H1 (cell line): ENCODE measurements at regions not wholly inside any gene's neighbourhood (a gene's known extent, or its start where the extent isn't known, plus 50 kb on each side); places are given as distances from the start of the nearest gene placed in this dataset.

ENCODE experiments used
- CTCF ChIA-PET: fragments of 300-600 bp; sonication (Branson Sonifier 250); formaldehyde crosslinking; loops from one replicate; lab custom pipeline; 2021; ENCODE audit not compliant: partially characterized antibody; lab: Charles Lee
- POLR2A ChIA-PET: fragments of 300-600 bp; sonication (Branson Sonifier 250); formaldehyde crosslinking; loops from one replicate; lab custom pipeline; 2021; ENCODE audit warnings: inconsistent platforms; ENCODE audit not compliant: partially characterized antibody; lab: Charles Lee
- DNase-seq, 2 experiments: peaks; one replicate each; pipeline versions ENCODE4 v3.0.0 to v3.0.0-alpha.2; 2010 to 2022; ENCODE audit warnings: low spot score in 2 of 2, low read depth in 1 of 2, mixed read lengths in 1 of 2
- FAIRE-seq: peaks from 2 replicates; lab custom pipeline; 2011; peaks lifted over from hg19 to GRCh38; lab: Jason Lieb, UNC
- H2AFZ ChIP-seq: 2 replicates; pipeline ENCODE4 v1.8.1; 2012; ENCODE audit warnings: low read length, inconsistent platforms
- H2AK5ac ChIP-seq: 2 replicates; pipeline ENCODE4 v1.6.1; 2013; ENCODE audit warnings: low read depth, low read length
- H2BK120ac ChIP-seq: replicated peaks from 2 replicates; pipeline ENCODE3; 2013; ENCODE audit warnings: low read depth, low read length, inconsistent platforms
- H2BK12ac ChIP-seq: 2 replicates; pipeline ENCODE4 v1.6.1; 2013; ENCODE audit warnings: low read depth, low read length
- H2BK15ac ChIP-seq: 2 replicates; pipeline ENCODE4 v1.6.1; 2013; ENCODE audit warnings: low read length
- H2BK20ac ChIP-seq: 2 replicates; pipeline ENCODE4 v1.6.1; 2013; ENCODE audit warnings: low read length
- H2BK5ac ChIP-seq: 2 replicates; pipeline ENCODE4 v1.6.1; 2013; ENCODE audit warnings: low read depth, low read length
- H3K14ac ChIP-seq: 2 replicates; pipeline ENCODE4 v1.6.1; 2013; ENCODE audit warnings: inconsistent platforms; ENCODE audit not compliant: insufficient read length
- H3K18ac ChIP-seq: 2 replicates; pipeline ENCODE4 v1.6.1; 2013; ENCODE audit warnings: low read length; ENCODE audit errors: extremely low read depth
- H3K23ac ChIP-seq: 2 replicates; pipeline ENCODE4 v1.6.1; 2013; ENCODE audit warnings: inconsistent platforms; ENCODE audit not compliant: insufficient read length
- H3K23me2 ChIP-seq: 2 replicates; pipeline ENCODE4 v1.6.1; 2013; ENCODE audit warnings: low read depth, low read length
- H3K27ac ChIP-seq: 2 replicates; pipeline ENCODE4 v1.6.1; 2011; ENCODE audit warnings: low read depth, low read length, inconsistent platforms
- H3K27me3 ChIP-seq, 4 experiments: replicated peaks in 1 of 4; 1 replicate in 1 of 4; 2 replicates in 3 of 4; pipeline versions ENCODE4 v1.6.1 to v1.8.1; 2011 to 2013; ENCODE audit warnings: low read length in 3 of 4, mild to moderate bottlenecking in 3 of 4, inconsistent platforms in 2 of 4, mixed read lengths in 2 of 4, moderate library complexity in 1 of 4; ENCODE audit not compliant: control insufficient read depth in 3 of 4, insufficient read depth in 3 of 4; ENCODE audit errors: extremely low read depth in 1 of 4
- H3K36me3 ChIP-seq, 4 experiments: 2 replicates each; pipeline versions ENCODE4 v1.6.1 to v1.8.1; 2011 to 2013; ENCODE audit warnings: mild to moderate bottlenecking in 4 of 4, low read length in 3 of 4, moderate library complexity in 2 of 4, control low read depth in 1 of 4, inconsistent platforms in 1 of 4; ENCODE audit not compliant: insufficient read depth in 4 of 4, control insufficient read depth in 2 of 4
- H3K4ac ChIP-seq: replicated peaks from 2 replicates; pipeline ENCODE3; 2013; ENCODE audit warnings: low read length, low read depth, mixed read lengths, inconsistent platforms; ENCODE audit not compliant: insufficient read length
- H3K4me1 ChIP-seq, 4 experiments: replicated peaks in 1 of 4; 1 replicate in 1 of 4; 2 replicates in 3 of 4; pipeline versions ENCODE4 v1.6.1 to v1.8.1; 2011 to 2013; ENCODE audit warnings: low read length in 3 of 4, inconsistent platforms in 2 of 4, mixed read lengths in 1 of 4; ENCODE audit not compliant: insufficient read depth in 4 of 4, control insufficient read depth in 3 of 4
- H3K4me2 ChIP-seq, 2 experiments: 2 replicates each; pipeline versions ENCODE4 v1.6.1 to v1.8.1; 2011 to 2013; ENCODE audit warnings: low read depth in 2 of 2, low read length in 2 of 2, control low read depth in 1 of 2, inconsistent platforms in 1 of 2, mild to moderate bottlenecking in 1 of 2; ENCODE audit not compliant: insufficient read depth in 1 of 2
- H3K4me3 ChIP-seq, 4 experiments: fragments of 200-600, 300-600 bp in 1 of 4; sonication (generic), shearing (Covaris generic), sonication (Bioruptor Twin) in 1 of 4; 2 replicates each; pipeline versions ENCODE4 v1.5.1 to v1.8.1; 2011 to 2016; ENCODE audit warnings: low read length in 4 of 4, low read depth in 3 of 4, control low read depth in 2 of 4, inconsistent platforms in 2 of 4, mild to moderate bottlenecking in 2 of 4, mixed read lengths in 1 of 4, moderate library complexity in 1 of 4; ENCODE audit not compliant: insufficient read depth in 2 of 4; ENCODE audit errors: extremely low read depth in 1 of 4
- H3K56ac ChIP-seq: replicated peaks from 2 replicates; pipeline ENCODE3; 2013; ENCODE audit warnings: low read depth, mild to moderate bottlenecking, mixed read lengths, low read length, inconsistent platforms; ENCODE audit not compliant: insufficient read length
- H3K79me1 ChIP-seq: 2 replicates; pipeline ENCODE4 v1.6.1; 2013; ENCODE audit warnings: low read depth, low read length, control low read depth
- H3K79me2 ChIP-seq, 2 experiments: 2 replicates each; pipeline versions ENCODE4 v1.6.1 to v1.8.1; 2012 to 2013; ENCODE audit warnings: low read length in 2 of 2, mild to moderate bottlenecking in 2 of 2, inconsistent platforms in 1 of 2; ENCODE audit not compliant: insufficient read depth in 2 of 2, control insufficient read depth in 1 of 2
- H3K9ac ChIP-seq, 4 experiments: replicated peaks in 1 of 4; 1 replicate in 1 of 4; 2 replicates in 3 of 4; pipeline versions ENCODE4 v1.6.1 to v1.8.1; 2011 to 2013; ENCODE audit warnings: low read depth in 3 of 4, low read length in 3 of 4, control low read depth in 2 of 4, mild to moderate bottlenecking in 2 of 4, moderate library complexity in 2 of 4, inconsistent platforms in 1 of 4; ENCODE audit errors: extremely low read depth in 1 of 4
- H3K9me3 ChIP-seq, 2 experiments: 2 replicates each; pipeline versions ENCODE4 v1.6.1 to v1.8.1; 2012 to 2013; ENCODE audit warnings: mild to moderate bottlenecking in 2 of 2, moderate library complexity in 2 of 2, control low read depth in 1 of 2, inconsistent platforms in 1 of 2, low read depth in 1 of 2, low read length in 1 of 2, mixed read lengths in 1 of 2; ENCODE audit not compliant: insufficient read depth in 2 of 2
- H4K20me1 ChIP-seq, 2 experiments: replicated peaks in 1 of 2; 2 replicates each; pipeline versions ENCODE3 to v1.8.1; 2011 to 2013; ENCODE audit warnings: inconsistent platforms in 2 of 2, low read length in 2 of 2, mild to moderate bottlenecking in 1 of 2; ENCODE audit not compliant: insufficient read depth in 2 of 2, control insufficient read depth in 1 of 2
- H4K5ac ChIP-seq: 2 replicates; pipeline ENCODE4 v1.6.1; 2013; ENCODE audit warnings: low read length, low read depth, mixed read lengths, inconsistent platforms; ENCODE audit not compliant: insufficient read length
- H4K8ac ChIP-seq: 2 replicates; pipeline ENCODE4 v1.8.0; 2013; ENCODE audit warnings: mild to moderate bottlenecking, moderate library complexity, low read length, inconsistent platforms; ENCODE audit not compliant: insufficient read depth; ENCODE audit errors: extremely low read depth
- H4K91ac ChIP-seq: replicated peaks from 2 replicates; pipeline ENCODE3; 2013; ENCODE audit warnings: low read length, mixed read lengths, inconsistent platforms; ENCODE audit not compliant: insufficient read length
- NRF1 ChIP-seq: IDR thresholded peaks from 2 replicates; pipeline ENCODE4 v1.6.1; 2011; ENCODE audit warnings: mild to moderate bottlenecking, low read depth, low read length, improper control_type of control experiment
- RNF2 ChIP-seq: fragments of 200-900, 300-1000 bp; sonication (generic); IDR thresholded peaks from 2 replicates; pipeline ENCODE4 v1.7.1; 2016; ENCODE audit warnings: borderline replicate concordance, low read depth, mild to moderate bottlenecking, antibody characterized with exemption, low read length; ENCODE audit not compliant: poor library complexity, severe bottlenecking; ENCODE audit errors: missing control alignments
- SP4 ChIP-seq: IDR thresholded peaks from 2 replicates; pipeline ENCODE4 v1.6.1; 2012; ENCODE audit warnings: low read length, inconsistent platforms
- WGBS, 2 experiments: shearing (Covaris generic) in 1 of 2; methylation state at CpG; one replicate each; pipeline versions ENCODE4 v1.1.6 to v1.1.7; 2013 to 2015; ENCODE audit warnings: low lambda C conversion rate in 2 of 2, mixed read lengths in 2 of 2, inconsistent platforms in 1 of 2, low coverage in 1 of 2, missing lambda C conversion rate in 1 of 2; ENCODE audit not compliant: insufficient replicate concordance in 2 of 2, insufficient coverage in 1 of 2, insufficient read length in 1 of 2; ENCODE audit errors: extremely low coverage in 1 of 2, missing lambda C conversion rate in 1 of 2; 5-methylcytosine and 5-hydroxymethylcytosine counted together
- TF ChIP-seq, protein P1 (sequence below): IDR thresholded peaks from 2 replicates; pipeline ENCODE4 v1.6.1; 2012; ENCODE audit warnings: low read length, inconsistent platforms

DNA sequence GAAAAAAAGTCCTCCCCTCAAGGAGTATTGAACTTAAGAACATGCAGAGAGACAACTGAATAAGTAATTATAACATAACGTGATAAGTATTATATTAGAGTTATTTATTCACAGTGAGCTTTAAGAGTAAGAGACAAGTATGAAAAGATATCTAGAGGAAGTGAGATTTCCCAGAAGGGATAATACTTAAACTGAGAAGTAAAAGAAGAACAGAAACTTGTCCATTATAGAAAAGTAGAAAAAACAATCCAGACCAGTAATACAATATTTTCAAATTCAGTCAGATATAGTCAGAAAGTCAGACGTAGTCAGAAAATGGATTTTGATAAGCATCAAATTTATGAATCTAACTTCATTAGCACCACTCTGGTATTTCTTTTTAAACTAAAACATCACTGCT, 613.0 kb upstream of the CCNG1 start:
- Histone ChIP-seq H3K9ac (no peak overlapping the region), H2BK15ac (no peak overlapping the region), H4K5ac (no peak overlapping the region), H2AFZ (no peak overlapping the region), H3K4me3 (no peak overlapping the region), H3K27ac (no peak overlapping the region), H3K36me3 (no peaks in the 10 kb centered on the region), H4K20me1 (no peaks in the 10 kb centered on the region), H3K23ac (no peak overlapping the region), H3K9me3 (no peaks in the 10 kb centered on the region), H2BK120ac (no peak overlapping the region), H3K4ac (no peak overlapping the region), H2BK5ac (no peak overlapping the region), H2BK20ac (no peak overlapping the region), H2BK12ac (no peak overlapping the region), H3K79me1 (no peaks in the 10 kb centered on the region), H3K23me2 (no peaks in the 10 kb centered on the region), H3K18ac (no peak overlapping the region), H3K14ac (no peak overlapping the region), H3K4me2 (no peak overlapping the region), H3K56ac (no peak overlapping the region), H4K91ac (no peak overlapping the region), H3K4me1 (no peaks in the 10 kb centered on the region), H2AK5ac (no peak overlapping the region), H3K27me3 (no peaks in the 10 kb centered on the region), H4K8ac (no peak overlapping the region), H3K79me2 (no peaks in the 10 kb centered on the region)
- TF ChIP-seq SP4, result no peak
- TF ChIP-seq NRF1, result no peak
- TF ChIP-seq, protein P1, sequence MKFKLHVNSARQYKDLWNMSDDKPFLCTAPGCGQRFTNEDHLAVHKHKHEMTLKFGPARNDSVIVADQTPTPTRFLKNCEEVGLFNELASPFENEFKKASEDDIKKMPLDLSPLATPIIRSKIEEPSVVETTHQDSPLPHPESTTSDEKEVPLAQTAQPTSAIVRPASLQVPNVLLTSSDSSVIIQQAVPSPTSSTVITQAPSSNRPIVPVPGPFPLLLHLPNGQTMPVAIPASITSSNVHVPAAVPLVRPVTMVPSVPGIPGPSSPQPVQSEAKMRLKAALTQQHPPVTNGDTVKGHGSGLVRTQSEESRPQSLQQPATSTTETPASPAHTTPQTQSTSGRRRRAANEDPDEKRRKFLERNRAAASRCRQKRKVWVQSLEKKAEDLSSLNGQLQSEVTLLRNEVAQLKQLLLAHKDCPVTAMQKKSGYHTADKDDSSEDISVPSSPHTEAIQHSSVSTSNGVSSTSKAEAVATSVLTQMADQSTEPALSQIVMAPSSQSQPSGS, result no peak
- no peak for TF ChIP-seq RNF2
- DNase-seq (no peak), FAIRE-seq (no peak)
- CTCF ChIA-PET, result interaction anchor here (1.2 kb wide), 1 partner anchor 30 kb away, joined by 4 read pairs; no protein-coding TSS in a partner anchor
- WGBS, 2 experiments, result 93% methylated on average over 2 of the region's 2 CpGs; no CpG with 5 or more reads in 1 of the 2 experiments
- POLR2A ChIA-PET, result no interaction called here
